ENCODE measurements at regions not wholly inside any gene's neighbourhood (a gene's known extent, or its start where the extent isn't known, plus 50 kb on each side); places are given as distances from the start of the nearest gene placed in this dataset.
A peak's percentile ranks its signal among the peaks of the same experiment; 100 is the strongest.

DNA sequence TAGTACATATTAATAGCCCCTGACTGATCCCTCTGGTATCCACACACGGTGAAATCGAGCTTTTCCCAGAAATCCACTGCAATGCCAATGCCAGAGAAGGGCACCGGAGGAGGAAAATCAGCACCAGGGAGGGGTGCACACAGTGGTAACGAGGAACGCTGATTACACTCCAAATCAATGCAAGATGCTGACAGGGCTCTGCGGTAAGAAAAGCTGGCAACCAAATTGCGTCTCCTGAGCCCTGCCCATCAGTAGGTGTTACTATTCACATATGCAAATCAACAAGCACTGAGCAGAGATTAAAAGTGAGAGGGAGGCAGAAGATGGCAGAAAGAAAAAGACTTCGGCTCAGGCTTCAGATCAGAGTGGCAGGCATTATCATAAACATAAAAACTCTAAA lies 159.1 kb downstream of the RPS29 start:
- no peak for DNase-seq (ENCODE audit: low read depth)
- no peak overlapping the region for H3K4me3 ChIP-seq (ENCODE audit: low read length)
- TF ChIP-seq, protein P1, sequence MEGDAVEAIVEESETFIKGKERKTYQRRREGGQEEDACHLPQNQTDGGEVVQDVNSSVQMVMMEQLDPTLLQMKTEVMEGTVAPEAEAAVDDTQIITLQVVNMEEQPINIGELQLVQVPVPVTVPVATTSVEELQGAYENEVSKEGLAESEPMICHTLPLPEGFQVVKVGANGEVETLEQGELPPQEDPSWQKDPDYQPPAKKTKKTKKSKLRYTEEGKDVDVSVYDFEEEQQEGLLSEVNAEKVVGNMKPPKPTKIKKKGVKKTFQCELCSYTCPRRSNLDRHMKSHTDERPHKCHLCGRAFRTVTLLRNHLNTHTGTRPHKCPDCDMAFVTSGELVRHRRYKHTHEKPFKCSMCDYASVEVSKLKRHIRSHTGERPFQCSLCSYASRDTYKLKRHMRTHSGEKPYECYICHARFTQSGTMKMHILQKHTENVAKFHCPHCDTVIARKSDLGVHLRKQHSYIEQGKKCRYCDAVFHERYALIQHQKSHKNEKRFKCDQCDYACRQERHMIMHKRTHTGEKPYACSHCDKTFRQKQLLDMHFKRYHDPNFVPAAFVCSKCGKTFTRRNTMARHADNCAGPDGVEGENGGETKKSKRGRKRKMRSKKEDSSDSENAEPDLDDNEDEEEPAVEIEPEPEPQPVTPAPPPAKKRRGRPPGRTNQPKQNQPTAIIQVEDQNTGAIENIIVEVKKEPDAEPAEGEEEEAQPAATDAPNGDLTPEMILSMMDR (IDR thresholded peaks at IDR 0.05; ENCODE audit: insufficient read depth, low read depth, low read length, missing control alignments), result no peak

DNA sequence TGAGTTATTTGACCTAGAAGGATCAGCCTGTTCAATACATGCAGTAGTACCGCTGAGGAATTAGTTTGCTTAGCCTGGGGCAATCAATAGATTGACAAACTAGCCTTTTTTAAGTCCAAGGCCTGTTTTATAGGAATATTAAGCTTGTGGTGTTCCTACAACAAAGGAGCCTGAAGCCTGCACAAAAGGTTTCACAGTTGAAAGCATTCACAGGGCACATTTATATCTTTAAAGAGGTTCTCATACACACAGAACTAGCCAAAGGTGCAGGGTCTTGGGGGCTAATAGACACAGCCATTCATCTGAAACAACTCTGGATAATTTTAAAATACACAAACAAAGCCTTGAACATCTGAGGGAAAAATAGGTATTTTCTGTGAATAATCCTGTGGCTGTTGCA lies 160.3 kb downstream of the RPS29 start:
- no peak for DNase-seq (ENCODE audit: low read depth)
- TF ChIP-seq, protein P1 (IDR thresholded peaks at IDR 0.05; ENCODE audit: insufficient read depth, low read depth, low read length, missing control alignments), result no peak
- H3K4me3 ChIP-seq (ENCODE audit: low read length), result no peak overlapping the region

DNA sequence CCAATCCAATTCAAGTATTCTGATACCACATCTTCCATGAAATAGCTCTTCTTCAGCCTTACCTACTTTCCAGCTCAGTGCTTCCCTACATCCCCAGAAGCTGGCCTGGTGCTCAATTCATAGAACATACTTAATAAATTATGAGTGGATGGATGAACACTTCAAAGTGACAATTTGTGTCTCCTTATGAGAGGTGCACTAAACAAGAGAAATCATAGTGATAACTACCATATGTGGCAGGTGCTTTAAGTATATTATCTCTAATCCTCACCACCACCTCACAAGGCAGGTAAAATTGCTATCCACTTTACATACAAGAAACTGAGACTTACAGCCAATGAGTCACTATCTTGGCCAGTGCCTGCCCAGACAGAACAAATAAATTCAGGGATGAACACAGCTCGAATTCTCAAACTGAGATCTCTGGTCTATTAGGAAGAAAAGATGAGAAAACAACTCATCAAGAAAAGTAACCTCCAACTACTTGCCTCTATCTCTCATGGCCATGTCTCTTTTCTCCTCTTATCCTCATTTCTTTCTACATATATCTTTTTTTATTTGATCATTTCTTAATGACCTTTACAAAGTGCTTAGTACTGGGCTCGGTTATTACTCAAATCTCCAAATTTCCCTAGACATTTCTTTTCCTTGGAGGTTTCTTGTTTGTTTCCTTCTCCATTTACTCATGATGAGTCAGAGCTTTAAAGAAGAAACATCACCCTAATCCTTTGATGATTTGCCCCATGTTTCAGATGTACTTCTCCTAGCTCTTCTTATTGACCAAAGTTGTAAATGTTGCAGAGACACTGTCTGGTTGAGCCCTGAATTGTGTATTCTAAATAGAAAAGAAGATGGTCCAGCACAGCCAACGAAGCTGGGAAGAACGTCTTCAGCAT lies 161.5 kb downstream of the RPS29 start:
- TF ChIP-seq, protein P1 (IDR thresholded peaks at IDR 0.05; ENCODE audit: insufficient read depth, low read depth, low read length, missing control alignments), result no peak
- DNase-seq (ENCODE audit: low read depth), result peak; percentile 38
- no peak overlapping the region for H3K4me3 ChIP-seq (ENCODE audit: low read length)

DNA sequence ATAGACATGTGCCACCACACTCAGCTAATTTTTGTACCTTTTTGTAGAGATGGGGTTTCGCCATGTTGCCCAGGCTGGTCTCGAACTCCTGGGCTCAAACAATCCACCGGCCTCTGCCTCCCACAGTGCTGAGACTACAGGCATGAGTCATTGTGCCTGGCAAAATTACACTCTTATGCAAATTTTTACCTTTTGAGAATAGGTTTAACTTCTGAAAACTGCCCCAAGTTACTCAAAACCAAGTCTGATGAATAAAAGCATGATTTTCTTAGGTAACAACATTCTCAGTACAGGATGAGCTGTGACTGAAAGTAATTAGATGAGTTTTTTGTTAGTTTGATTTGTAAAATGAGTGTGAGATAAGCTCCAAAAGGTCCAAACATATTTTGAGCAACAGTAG lies 166.0 kb downstream of the RPS29 start:
- DNase-seq (ENCODE audit: low read depth), result no peak
- no peak overlapping the region for H3K4me3 ChIP-seq (ENCODE audit: low read length)
- TF ChIP-seq, protein P1 (IDR thresholded peaks at IDR 0.05; ENCODE audit: insufficient read depth, low read depth, low read length, missing control alignments), result no peak

DNA sequence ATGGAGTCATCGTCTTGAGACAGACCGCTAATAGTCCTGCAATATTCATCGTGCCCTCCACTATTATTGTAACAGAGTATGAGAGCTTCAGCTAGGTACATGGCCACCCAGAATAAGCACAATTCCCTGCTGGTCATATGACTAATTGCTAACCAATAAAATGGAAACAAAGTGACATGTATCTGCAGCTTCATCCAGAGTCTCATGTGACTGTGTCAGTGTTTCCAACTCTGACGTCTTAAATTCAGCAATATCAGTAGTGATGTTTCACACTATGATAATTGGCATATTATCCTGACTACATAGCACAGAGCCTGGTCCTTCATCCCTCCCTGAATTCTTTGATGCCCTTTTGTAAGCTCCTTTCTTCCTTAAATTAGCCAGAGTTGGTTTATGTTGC lies 167.4 kb downstream of the RPS29 start:
- TF ChIP-seq, protein P1 (IDR thresholded peaks at IDR 0.05; ENCODE audit: insufficient read depth, low read depth, low read length, missing control alignments), result no peak
- DNase-seq (ENCODE audit: low read depth), result no peak
- H3K4me3 ChIP-seq (ENCODE audit: low read length), result no peak overlapping the region

DNA sequence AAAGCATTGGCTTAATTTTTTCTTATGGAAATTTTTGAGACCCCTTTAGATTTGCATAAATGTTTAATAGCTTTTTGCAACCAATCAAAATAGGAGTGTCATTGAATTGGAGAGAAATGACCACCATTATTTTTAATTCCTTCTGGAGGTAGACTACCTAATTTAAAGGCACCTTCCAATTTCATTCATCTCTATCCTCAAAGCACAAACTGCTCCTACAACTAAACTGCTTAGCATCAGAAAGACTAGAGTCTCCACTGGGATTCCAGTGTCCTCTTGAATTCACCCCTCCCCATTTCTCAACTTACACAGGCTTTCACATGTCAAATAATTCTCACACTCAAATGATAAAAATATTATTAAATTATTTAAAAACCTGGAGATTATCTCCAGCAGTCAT lies 168.4 kb downstream of the RPS29 start:
- no peak for DNase-seq (ENCODE audit: low read depth)
- TF ChIP-seq, protein P1 (IDR thresholded peaks at IDR 0.05; ENCODE audit: insufficient read depth, low read depth, low read length, missing control alignments), result no peak
- no peak overlapping the region for H3K4me3 ChIP-seq (ENCODE audit: low read length)

All from epithelial cell of esophagus (primary cell).